AG20443 (cell line): ENCODE measurements at regions not wholly inside any gene's neighbourhood (a gene's known extent, or its start where the extent isn't known, plus 50 kb on each side); places are given as distances from the start of the nearest gene placed in this dataset.
A peak's percentile ranks its signal among the peaks of the same experiment; 100 is the strongest.

Experiments
- DNase-seq: peaks from one replicate; pipeline ENCODE4 v3.0.0; 2012; ENCODE audit warnings: low spot score, mixed read lengths

DNA sequence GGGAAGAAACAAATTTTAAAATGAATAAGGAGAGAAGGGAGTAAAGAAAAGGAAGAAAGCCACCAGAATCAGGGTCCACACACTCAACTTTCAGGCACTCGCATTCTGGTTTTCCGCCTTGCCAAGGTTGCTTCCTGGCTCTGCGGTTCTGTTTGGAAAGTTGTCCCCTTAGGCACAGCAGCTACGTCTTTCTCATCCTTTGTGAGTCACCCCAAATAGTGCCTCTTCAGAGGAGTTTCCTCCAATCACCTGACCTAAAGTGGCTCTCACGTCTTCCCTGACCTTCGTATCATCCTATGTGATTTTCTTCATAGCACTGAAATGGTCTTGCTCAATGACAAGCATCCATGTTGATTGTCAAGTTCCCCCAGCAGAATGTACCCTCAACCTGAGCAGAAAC is 99.5 kb upstream of the TMCC3 start:
- no peak for DNase-seq

DNA sequence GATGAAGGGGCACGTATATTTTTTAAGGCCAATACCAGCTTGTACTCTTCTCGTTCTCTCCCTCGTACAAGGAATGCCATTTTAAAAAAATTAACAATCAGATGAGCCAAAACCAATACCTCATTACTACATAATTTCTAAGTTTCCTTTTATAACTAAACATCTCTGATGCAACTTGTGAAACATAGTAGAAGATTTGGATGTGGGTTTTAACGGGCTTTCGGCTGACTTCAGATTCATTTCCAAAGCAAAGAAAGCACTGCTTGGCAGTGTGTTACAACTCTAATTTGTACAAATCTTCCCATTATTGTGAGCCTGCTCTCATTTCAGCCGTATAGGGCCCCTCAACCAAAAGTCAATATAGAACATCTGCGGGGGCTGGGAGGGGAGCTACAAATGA is 99.1 kb upstream of the TMCC3 start:
- no peak for DNase-seq

DNA sequence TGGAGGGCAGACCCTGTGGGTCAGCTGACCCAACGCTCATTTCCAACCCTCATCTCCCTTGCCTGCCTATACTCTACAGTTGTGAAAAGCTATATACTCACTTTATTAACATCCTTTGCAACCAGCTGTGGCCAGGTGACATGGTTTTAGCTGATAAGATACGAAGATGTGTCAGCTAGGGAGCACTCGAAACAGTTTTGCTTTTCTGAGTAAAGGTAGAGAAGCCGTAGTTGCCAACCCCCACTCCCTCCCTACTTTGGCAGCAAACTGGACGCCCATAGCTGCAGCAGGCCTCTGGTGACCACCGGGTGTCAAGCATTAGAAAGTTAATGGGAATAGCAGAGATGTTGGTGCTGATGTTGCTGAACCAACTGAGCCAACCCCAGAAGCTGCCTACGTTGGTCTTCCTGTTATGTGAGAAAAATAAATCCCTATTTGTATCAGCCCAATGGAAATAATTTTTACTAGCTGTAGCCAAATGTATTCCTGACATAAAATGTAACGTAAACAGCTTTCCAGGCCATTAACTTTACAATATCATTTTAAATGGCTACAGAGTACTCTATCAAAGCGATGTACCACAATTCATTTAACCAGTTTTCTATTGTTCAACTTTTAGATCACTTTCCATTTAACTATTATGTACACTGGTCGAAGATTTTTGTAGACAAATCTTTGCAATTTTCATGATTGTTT is 98.5 kb upstream of the TMCC3 start:
- no peak for DNase-seq

DNA sequence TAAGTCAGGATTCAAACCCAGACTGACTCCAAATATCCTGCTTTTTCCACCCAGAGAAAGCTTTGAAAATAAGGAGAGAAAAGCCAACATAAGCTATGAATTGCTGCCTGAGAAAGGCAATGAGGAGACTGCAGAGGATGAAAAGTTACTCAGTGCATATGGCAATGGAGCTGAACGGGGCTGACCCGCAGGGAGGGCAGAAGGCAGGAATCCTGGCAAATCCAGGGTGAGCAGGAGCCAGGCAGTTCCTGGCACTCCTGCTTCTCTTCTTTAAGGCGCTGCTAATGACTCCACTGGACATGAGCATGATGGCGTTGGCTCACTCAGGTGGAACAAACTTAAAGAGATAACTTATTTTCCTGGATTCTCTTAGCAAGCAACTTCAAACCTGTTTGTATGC is 95.2 kb upstream of the TMCC3 start:
- DNase-seq: no peak

DNA sequence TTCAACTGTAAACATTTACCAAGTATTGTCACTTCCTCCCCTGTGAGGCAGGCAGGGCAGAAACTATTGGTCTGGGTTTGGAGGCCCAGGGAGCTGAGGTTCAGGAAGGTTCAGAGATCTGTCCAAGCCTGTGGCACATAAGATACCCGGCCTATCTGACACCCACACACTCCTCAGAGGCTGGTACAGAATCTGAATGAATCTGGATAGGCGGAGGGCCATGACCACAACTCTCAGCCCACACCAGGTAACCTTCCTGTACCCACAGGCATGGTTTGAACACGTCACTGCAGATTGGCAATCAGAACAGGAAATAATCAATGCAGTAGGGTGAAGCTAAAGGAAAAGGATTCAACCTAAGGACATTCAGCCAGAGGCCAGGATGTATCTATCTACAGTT is 92.8 kb upstream of the TMCC3 start:
- no peak for DNase-seq

DNA sequence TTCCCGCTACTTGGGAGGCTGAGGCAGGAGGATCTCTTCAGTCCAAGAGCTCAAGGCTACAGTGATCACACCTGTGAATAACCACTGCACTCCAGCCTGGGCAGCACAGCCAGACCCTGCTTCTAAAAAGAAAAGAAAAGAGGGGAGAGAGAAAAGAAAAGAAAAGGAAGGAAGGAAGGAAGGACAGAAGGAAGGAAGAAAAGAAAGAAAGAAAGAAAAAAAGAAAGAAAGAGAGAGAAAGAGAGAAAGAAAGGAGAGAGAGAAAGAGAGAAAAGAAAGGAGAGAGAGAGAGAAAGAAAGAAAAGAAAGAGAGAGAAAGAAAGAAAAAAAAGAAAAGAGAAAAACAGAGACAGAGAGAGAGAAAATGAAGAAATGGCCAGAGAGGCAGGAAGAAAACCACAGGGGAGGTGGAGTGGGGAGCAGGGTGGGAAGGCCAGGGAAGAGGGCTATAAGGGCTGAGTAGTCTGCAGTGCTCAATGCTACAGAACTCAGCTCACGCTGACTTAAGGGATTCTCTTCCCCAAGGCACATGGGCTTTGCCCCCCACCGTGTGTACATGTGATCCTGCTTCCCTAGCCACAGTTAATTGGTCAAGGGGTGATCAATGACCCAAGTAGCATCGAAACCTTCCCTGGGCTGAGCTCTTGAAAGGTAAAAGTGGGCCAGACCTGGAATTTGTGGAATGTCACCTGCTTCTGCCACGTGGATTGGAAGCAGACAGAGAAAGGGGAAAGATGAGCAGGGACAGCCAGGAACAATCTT is 90.4 kb upstream of the TMCC3 start:
- no peak for DNase-seq

DNA sequence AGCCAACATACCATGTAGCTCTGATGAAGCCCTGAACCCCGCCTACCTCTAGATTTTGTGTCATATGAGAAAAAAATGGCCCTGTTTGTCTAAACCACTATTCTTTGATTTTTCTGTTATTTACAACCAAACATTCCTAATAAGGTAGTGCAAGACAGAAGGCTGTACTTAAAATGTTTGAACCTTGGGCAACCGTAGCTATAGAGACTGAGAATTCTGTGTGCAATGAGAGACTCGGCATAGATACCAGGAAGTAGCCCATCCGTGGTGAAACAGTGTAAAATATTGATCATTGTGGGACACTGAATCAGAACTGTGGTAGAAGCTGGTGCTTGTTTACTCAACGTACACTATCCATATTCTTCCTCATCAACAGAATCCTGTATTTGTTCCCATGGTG is 86.5 kb upstream of the TMCC3 start:
- no peak for DNase-seq

DNA sequence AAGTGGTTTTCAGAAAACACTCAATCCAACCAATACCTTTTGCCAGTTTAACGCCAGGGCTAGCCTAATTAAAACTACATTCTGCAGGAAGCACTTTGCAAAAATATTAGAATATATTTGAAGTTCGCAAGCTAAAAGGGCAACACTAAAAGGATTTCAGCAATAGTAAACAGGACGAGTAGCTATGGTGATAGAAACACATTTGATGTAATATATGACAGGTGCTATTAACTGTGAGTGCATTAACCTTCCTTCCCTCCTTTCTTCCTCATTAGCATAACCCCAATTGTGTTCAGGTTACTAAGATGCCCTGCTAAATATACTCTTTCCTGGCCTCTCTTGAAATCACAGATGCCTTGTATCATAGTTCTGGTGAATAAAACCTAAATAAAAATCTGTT is 85.6 kb upstream of the TMCC3 start:
- no peak for DNase-seq

DNA sequence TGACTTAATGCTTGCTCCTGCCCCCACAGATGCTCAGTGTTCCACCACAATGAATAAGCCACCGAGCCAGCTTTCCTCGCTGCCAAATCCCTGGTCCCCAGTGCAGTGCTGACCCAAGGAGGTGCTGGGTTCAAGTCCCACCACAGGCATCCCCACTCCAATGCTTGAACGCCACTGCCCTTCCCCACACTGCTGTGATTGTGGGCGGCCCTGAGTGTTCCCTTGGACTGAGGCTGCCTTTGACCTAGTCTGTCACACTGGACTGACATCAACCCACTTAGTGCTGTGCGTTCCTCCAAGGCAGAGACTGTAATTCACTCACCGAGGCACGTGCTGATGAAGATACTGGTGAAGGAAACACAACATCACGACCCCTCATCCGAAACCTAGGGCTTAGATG is 83.4 kb upstream of the TMCC3 start:
- no peak for DNase-seq

DNA sequence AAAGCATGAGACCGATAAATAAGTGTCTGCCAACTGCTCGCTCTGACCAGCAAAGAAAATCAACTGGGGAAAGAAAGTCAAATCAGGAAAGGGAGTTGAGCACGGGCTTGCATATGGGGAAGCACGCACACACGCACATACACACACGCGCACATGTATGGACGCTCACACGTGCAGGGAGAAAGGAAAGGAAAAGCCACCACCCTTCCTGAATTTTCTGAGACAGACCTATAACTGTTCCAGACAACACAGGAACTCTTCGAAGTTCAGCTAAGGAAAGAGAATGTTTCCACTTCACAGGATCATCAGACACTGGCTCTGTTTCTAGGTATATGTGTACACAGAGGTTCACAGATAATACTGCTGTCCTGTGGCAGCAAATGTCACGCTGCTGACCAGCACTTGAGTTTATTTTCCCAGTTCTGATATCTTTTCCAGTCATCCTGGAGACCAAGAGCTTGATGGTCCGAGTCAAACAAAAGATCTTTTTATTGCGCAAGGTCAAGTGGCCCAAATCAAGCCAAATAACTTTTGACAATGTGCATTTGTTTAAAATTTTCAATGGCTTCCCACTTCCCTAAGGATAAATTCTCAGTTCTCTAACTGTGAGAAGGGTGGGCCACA is 82.1 kb upstream of the TMCC3 start:
- DNase-seq: no peak

DNA sequence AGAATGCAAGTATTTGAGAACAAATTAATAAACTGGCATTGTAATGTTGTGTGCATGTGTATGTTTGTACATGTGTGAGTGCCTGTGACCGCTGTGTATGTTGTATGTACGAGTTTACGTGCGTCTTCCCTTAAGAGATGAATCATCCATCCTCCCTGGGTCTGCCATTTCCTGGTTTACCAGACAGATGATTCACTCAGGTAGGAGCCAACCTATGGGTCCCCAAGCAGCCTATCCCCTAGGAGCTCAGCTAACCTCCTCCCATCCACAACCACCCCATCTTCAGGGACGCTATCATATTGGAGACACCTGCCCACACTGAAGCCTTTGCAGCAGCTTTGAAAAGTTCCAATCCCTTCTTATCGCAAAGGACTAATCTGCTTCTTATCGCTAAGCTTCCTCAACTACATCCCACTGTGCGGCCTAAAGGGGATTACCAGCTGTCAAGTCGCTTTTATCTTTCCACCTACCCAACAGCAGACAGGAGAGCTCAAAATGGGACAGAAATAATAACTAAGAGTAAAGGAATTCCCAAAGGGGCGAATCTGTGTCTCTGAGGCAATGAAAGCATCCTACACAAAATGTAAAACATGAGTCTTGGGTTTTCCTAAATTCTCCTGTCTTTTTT is 81.5 kb upstream of the TMCC3 start:
- no peak for DNase-seq

DNA sequence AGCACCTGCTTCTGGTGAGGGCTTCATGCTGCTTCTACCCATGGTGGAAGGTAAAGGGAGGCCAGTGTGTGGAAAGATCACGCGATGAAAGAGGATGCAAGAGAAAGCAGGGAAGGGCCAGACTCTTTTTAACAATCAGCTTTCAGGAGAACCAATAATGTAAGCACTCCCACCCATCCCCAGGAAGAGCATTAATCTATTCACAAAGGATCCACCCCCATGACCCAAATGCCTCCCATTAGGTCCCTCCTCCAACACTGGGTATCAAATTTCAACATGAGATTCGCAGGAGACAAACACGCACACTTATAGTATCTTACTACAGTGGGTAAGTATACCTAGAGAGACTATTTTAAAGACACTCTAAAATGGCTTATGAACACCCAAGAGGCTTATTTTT is 80.5 kb upstream of the TMCC3 start:
- no peak for DNase-seq

DNA sequence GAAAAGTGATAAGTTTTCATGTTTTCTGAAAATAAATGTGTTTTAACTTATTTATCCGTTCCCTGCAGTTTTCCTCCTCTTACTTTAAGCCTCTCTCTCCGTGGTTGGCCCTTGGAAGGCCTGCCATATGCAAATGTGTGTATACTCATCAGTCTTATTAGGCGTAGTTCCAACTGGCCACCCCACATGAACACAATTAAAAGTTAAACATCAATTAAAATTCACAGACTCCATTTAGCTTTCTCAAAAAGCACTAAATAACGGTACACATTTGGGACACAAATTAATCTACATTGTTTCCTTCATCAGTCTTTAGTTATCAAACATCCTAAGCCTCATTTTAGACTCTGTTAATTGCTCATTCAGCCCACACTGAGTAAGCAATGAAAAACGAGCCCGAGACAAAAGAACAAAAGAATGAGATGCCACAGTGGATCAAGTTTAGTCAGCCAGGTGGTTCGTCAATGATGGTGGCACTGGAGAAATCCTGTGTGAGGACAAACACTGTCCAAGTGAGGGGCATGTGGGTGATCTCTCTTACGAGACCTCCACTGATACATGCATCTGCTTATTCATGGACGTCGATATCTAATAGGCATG is 76.0 kb upstream of the TMCC3 start:
- DNase-seq: no peak

DNA sequence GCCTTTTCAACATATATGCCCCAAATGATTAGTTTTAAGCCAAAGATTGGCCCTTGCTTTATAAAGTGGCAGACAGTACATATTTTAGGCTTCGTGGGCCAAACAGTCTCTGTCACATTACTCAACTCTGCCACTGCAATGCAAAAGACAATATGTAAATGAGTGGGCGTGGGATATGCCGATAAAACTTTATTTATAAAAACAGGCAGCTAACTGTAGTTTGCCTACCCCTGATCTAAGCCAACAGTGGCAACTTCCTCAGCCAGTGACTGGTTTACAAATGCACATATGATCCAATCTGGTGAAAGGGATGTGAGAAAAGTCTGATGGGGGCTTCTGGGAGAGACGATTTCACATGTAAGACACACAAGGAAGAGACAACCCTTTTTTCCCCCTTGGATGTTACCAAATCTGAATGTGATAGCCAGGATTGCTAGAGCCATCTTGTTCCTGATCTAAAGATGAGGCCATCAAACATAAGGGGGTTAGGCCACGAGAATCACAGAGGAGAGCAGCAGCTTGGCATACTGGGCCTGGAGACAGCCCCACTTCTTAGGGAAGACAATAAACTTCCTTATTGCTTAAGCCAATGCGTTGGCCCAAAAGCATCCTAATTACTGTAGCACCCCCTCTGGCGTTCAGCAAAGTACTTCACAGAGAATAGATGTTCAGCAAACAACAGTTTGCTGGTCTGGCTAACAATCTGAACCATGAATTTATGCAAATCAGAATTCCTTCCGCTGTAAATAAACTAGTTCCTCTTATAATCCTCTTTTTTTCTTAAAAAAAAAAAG is 75.2 kb upstream of the TMCC3 start:
- peak; percentile 34 for DNase-seq

DNA sequence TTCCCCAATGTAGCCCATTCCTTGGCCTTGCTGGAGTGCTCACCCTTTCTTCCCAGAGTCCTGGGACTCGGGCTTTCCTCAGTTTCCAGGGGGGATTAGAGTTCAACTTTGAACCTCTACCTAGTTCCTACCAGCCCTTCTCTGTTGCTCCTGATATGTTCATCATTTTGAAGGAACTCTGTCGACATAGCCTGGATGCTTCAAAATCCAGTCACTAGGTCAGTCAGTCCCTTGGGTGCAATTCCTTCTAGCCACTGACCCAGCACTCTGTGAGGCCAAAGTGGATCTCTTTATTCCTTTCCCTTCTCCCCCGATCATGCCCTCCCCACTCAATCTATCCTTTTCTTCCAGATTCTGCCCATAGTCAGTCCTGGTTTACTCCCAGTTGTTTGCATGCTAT is 72.3 kb upstream of the TMCC3 start:
- DNase-seq: no peak

DNA sequence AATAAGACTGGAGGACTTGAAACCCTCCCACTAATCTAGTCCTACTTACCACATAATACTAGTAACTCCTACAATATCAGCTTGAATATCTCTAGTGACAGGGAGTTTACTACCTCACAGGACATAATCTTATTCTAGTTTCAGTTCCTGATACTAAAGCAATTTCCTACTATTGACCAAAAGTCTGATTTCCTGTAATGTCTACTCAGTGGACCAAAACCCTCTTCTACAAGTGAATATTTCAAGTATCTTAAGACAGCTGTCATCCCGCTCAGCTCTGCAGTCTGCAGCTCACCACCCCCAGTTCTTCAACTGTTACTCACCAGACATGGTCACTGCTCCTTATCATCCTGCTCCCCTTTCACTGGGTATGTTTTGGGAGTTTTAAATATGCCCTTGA is 70.8 kb upstream of the TMCC3 start:
- DNase-seq: no peak

DNA sequence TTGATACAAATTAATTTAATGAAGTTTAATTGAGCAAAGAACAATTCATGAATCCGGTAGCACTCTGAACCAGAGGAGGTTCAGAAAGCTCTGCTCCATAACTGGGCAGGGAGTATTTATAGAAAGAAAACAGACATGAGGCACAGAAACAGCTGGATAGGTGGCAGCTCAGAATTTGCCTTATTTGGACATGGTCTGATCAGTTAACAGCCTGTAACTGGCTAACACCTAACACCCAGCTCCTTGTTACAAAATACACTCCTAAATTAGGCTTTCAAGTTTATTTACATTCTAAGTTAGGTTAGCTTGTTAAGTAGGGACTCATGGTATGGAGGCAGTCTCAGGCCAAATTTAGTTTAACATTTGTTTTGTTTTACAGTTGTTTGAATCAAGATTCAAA is 67.8 kb upstream of the TMCC3 start:
- no peak for DNase-seq

DNA sequence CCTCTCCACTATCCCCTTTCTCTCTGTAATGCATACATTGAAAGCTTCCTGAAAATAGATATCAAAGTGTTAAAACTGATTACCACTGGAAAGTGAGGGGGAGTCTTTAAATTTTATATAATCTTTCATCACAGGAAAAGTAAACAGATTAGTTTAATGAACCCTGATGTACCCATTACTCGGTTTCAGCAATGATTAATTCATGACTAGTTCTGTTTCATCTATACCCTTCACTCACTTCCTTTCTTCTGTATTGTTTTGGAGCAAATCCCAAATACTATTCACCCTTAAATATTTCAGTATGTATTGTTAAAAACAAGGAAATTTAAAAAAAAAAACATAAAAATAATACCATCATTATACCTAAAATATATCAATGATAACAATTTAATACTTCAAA is 67.3 kb upstream of the TMCC3 start:
- DNase-seq: no peak

DNA sequence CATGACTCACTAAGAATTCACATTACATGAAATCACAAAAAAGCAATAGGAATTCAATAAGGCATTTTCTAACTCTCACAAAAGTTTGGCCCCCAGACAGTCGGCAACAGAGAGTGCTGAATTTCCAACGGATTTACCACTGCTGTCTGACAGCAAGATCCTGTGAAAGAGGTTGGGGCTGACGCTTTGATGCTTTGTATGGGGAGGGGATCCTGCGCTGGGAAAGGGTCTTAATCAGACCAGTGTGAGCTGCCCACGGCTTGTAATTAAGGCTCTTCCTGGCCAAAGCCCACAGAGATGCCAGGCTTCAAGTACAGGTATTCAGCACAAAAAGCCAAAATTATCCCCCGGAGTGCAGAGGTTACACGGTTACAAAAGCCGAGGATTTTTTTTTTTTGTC is 66.8 kb upstream of the TMCC3 start:
- DNase-seq: no peak

DNA sequence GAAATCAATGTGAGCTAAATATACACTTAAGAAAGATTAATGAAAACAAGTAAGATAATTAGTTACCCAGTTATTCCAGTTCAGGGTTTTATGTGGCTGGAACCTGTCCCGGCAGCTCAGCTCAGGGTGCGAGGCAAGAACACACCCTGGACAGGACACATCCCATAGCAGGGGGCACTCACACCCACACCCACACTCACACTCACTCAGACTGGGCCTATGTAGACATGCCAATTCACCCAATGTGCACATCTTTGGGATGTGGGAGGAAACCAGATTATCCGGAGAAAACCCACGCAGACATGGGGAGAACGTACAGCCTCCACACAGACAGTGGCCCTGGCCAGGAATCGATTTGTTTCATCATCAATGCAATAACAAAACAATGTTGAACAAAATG is 66.0 kb upstream of the TMCC3 start:
- no peak for DNase-seq

DNA sequence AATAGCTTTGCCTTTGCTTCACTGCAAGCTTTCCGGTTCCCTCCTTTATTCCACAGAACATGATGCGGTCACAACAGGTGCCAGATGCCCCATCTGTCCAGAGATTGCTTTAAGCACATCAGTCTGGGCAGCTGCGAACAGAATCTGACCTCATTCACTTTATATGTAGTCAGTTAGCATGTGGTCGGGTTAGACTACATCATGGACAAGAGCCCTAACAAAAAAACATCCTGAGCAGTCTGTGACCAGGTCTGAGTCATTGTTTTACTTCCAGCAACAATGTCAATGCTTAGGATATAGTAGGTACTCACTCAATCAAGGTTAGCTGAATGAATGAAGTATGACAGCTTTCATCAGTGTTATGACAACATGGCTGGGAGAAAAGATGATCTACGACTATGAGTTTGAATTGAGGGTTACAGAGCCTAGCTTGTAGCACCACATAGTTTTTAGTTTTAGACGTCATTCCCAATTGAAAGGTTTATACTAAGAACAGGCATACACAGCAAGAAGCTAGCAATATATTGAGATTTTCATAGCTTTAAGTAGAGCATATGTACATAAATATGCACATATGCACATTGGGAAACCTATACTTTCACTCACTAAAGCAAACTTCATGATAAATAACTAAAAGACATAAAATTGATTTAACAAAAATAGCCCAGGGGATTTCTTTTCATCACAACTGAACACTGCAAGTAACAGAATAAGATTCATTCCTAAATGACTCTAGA is 64.2 kb upstream of the TMCC3 start:
- DNase-seq: no peak
